Spleen (tissue), 11 donors: ENCODE measurements at regions not wholly inside any gene's neighbourhood (a gene's known extent, or its start where the extent isn't known, plus 50 kb on each side); places are given as distances from the start of the nearest gene placed in this dataset.

Source experiments
- DNase-seq: peaks from one replicate; pipeline ENCODE4 v3.0.0-alpha.2; 2020
- H3K27ac ChIP-seq, 8 donors: fragments of 200-600 bp; sonication (generic) in 7 of 8; 1 replicate in 4 of 8; 2 replicates in 4 of 8; pipeline versions ENCODE4 v1.5.0 to v1.8.0; 2016 to 2021; ENCODE audit warnings: inconsistent platforms in 4 of 8, mild to moderate bottlenecking in 4 of 8, moderate library complexity in 1 of 8
- H3K27me3 ChIP-seq, 7 donors: fragments of 200-600 bp; sonication (generic) in 6 of 7; replicated peaks in 1 of 7; 1 replicate in 4 of 7; 2 replicates in 3 of 7; pipeline versions ENCODE4 v1.5.0 to v1.8.0; 2016 to 2021; ENCODE audit warnings: inconsistent platforms in 3 of 7, mild to moderate bottlenecking in 1 of 7
- H3K36me3 ChIP-seq, 6 donors: fragments of 200-600 bp; sonication (generic) in 5 of 6; 1 replicate in 4 of 6; 2 replicates in 2 of 6; pipeline versions ENCODE4 v1.5.0 to v1.8.0; 2016 to 2021; ENCODE audit warnings: inconsistent platforms in 2 of 6
- H3K4me1 ChIP-seq, 6 donors: fragments of 200-600 bp; sonication (generic) in 5 of 6; 1 replicate in 3 of 6; 2 replicates in 3 of 6; pipeline versions ENCODE4 v1.5.0 to v1.8.0; 2016 to 2021; ENCODE audit warnings: inconsistent platforms in 3 of 6
- H3K4me3 ChIP-seq, 8 donors: fragments of 200-600 bp; sonication (generic) in 7 of 8; 1 replicate in 4 of 8; 2 replicates in 4 of 8; pipeline versions ENCODE4 v1.5.0 to v1.8.0; 2016 to 2021; ENCODE audit warnings: inconsistent platforms in 4 of 8, mild to moderate bottlenecking in 4 of 8, moderate library complexity in 2 of 8
- H3K9me3 ChIP-seq, 8 donors: fragments of 200-600 bp; sonication (generic) in 7 of 8; 1 replicate in 4 of 8; 2 replicates in 4 of 8; pipeline versions ENCODE4 v1.5.0 to v1.8.0; 2016 to 2021; ENCODE audit warnings: inconsistent platforms in 4 of 8
- POLR2A ChIP-seq, 3 donors: fragments of 450-650 bp; IDR thresholded peaks; one replicate each; pipeline ENCODE4 v1.5.1; 2017; ENCODE audit warnings: antibody characterized with exemption in 3 of 3, mild to moderate bottlenecking in 1 of 3
- POLR2AphosphoS5 ChIP-seq, 3 donors: sonication (generic); formaldehyde crosslinking; IDR thresholded peaks; one replicate each; pipeline ENCODE4 v1.5.1; 2017; ENCODE audit warnings: antibody characterized with exemption in 3 of 3
- WGBS, 5 donors: extraction: QIAGEN DNeasy Blood & Tissue Kit in 3 of 5; methylation state at CpG; one replicate each; pipeline versions ENCODE4 v1.1.5 to v1.1.7; 2013 to 2018; 5-methylcytosine and 5-hydroxymethylcytosine counted together
- intact Hi-C: fragments of 100-400 bp; cut with DNase I; formaldehyde crosslinking; loops from one replicate; pipeline ENCODE4 v1.15.0; 2023; ENCODE audit warnings: low total_unique reads
- TF ChIP-seq, protein P1 (sequence below), 11 experiments: fragments of 200-600 bp in 7 of 11; fragments of 450-650 bp in 4 of 11; sonication (generic) in 4 of 11; IDR thresholded peaks in 8 of 11; conservative IDR thresholded peaks in 3 of 11; 1 replicate in 7 of 11; 2 replicates in 4 of 11; pipeline versions ENCODE4 v1.4.0 to v1.8.0; 2016 to 2021; ENCODE audit warnings: antibody characterized with exemption in 11 of 11, inconsistent platforms in 4 of 11, mild to moderate bottlenecking in 1 of 11
- donor health status: healthy with polysubstance abuse.
- donor health status: DM: no; HTN: no; CAD: no; lungs with moderate emphysema.
- donor health status: DM: no; HTN: no; CAD: no.
- donor health status: Bipolar disorder and iron deficiency.
- donor health status: healthy.
- donor health status: DM: no; HTN: no; CAD: no.
- donor health status: DM: yes; HTN: yes; CAD: no.

- no peaks in the 10 kb centered on the region for H3K4me1 ChIP-seq
- 87 to 94% (median 91%) methylated on average over 9 of the region's 9 CpGs for WGBS, 5 donors
- TF ChIP-seq POLR2AphosphoS5 (IDR thresholded peaks at IDR 0.05) (no peak), POLR2A (IDR thresholded peaks at IDR 0.05) (no peak)
- TF ChIP-seq, protein P1, sequence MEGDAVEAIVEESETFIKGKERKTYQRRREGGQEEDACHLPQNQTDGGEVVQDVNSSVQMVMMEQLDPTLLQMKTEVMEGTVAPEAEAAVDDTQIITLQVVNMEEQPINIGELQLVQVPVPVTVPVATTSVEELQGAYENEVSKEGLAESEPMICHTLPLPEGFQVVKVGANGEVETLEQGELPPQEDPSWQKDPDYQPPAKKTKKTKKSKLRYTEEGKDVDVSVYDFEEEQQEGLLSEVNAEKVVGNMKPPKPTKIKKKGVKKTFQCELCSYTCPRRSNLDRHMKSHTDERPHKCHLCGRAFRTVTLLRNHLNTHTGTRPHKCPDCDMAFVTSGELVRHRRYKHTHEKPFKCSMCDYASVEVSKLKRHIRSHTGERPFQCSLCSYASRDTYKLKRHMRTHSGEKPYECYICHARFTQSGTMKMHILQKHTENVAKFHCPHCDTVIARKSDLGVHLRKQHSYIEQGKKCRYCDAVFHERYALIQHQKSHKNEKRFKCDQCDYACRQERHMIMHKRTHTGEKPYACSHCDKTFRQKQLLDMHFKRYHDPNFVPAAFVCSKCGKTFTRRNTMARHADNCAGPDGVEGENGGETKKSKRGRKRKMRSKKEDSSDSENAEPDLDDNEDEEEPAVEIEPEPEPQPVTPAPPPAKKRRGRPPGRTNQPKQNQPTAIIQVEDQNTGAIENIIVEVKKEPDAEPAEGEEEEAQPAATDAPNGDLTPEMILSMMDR (IDR thresholded peaks at IDR 0.05 in 8 of 11, conservative IDR thresholded peaks at IDR 0.05 in 3 of 11), result no peak
- peaks cover 0 to 5% (median 0%) of the 10 kb centered on the region in 7 donors for H3K27me3 ChIP-seq
- no peaks in the 10 kb centered on the region for H3K36me3 ChIP-seq
- intact Hi-C loops, result no loop called here
- H3K4me3 ChIP-seq, result no peak overlapping the region
- no peaks in the 10 kb centered on the region for H3K9me3 ChIP-seq
- no peak for DNase-seq
- H3K27ac ChIP-seq, result no peak overlapping the region
Observed at GRCh38 chr11:92397221-92397755, 172.7 kb downstream of the FAT3 start.

- peaks cover 0 to 6% (median 0%) of the 10 kb centered on the region in 8 donors for H3K9me3 ChIP-seq
- no peak overlapping the region for H3K27ac ChIP-seq
- no peaks in the 10 kb centered on the region for H3K4me1 ChIP-seq
- H3K4me3 ChIP-seq, result no peak overlapping the region
- intact Hi-C loops, result no loop called here
- peaks cover 0 to 5% (median 0%) of the 10 kb centered on the region in 7 donors for H3K27me3 ChIP-seq
- no peaks in the 10 kb centered on the region for H3K36me3 ChIP-seq
- WGBS, 5 donors, result 77 to 87% (median 79%) methylated on average over 3 of the region's 3 CpGs
- no peak for TF ChIP-seq POLR2AphosphoS5 (IDR thresholded peaks at IDR 0.05)
- TF ChIP-seq, protein P1 (IDR thresholded peaks at IDR 0.05 in 8 of 11, conservative IDR thresholded peaks at IDR 0.05 in 3 of 11), result no peak
- TF ChIP-seq POLR2A (IDR thresholded peaks at IDR 0.05), result no peak
- DNase-seq, result no peak
Observed at GRCh38 chr11:92399705-92400104, 175.1 kb downstream of the FAT3 start.

DNA sequence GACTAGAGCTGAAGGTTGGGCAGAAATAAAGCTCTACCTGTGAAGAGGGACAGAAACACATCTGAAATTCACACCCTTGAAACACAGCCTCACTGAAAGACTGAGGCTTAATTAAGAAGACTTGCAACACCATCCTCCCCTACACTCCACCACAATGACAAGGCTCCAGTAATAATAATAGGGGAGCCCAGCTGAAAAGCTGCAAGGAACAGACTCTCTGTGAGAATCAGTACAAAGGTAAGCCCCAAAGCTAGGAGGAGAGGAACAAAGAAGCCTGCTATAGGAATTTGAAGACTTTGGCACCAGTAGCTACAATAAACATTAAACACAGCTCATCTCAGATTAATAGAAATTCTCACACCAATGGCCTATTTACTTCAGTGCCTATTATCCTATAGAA is 176.9 kb downstream of the FAT3 start:
- Histone ChIP-seq H3K4me3 (no peak overlapping the region), H3K27ac (no peak overlapping the region), H3K4me1 (no peaks in the 10 kb centered on the region), H3K27me3 (peaks cover 0 to 5% (median 0%) of the 10 kb centered on the region in 7 donors), H3K9me3 (peaks cover 0 to 9% (median 0%) of the 10 kb centered on the region in 8 donors), H3K36me3 (no peaks in the 10 kb centered on the region)
- TF ChIP-seq, protein P1 (IDR thresholded peaks at IDR 0.05 in 8 of 11, conservative IDR thresholded peaks at IDR 0.05 in 3 of 11), result no peak
- TF ChIP-seq POLR2A (IDR thresholded peaks at IDR 0.05) (no peak), POLR2AphosphoS5 (IDR thresholded peaks at IDR 0.05) (no peak)
- intact Hi-C loops, result no loop called here
- no peak for DNase-seq

DNA sequence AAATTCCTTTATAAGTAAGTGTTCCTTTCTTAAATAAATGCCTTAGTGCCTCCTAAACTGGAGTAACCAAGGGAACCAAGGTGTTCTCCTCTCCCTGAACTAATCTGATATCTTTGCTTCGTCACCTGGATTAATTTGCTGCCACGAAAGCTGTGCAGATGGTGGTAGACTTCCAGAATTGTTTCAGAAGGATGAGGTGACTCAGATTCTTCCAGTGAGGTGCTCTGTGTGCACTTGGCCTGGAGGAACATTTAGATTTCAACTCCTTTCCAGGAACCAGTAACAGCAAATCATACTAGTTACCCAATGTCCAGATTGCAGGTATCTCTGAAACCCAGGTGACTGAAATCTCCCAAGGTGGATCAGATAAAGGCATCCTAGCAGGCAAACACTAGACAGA is 181.9 kb downstream of the FAT3 start:
- WGBS, 5 donors, result 60 to 76% (median 69%) methylated on average over 2 of the region's 2 CpGs
- H3K27ac ChIP-seq, result no peak overlapping the region
- TF ChIP-seq, protein P1 (IDR thresholded peaks at IDR 0.05 in 8 of 11, conservative IDR thresholded peaks at IDR 0.05 in 3 of 11), result no peak
- no peak for TF ChIP-seq POLR2A (IDR thresholded peaks at IDR 0.05)
- TF ChIP-seq POLR2AphosphoS5 (IDR thresholded peaks at IDR 0.05), result no peak
- DNase-seq, result no peak
- no peaks in the 10 kb centered on the region for H3K27me3 ChIP-seq
- peaks cover 0 to 9% (median 0%) of the 10 kb centered on the region in 8 donors for H3K9me3 ChIP-seq
- intact Hi-C loops, result no loop called here
- H3K4me1 ChIP-seq, result no peaks in the 10 kb centered on the region
- no peak overlapping the region for H3K4me3 ChIP-seq
- H3K36me3 ChIP-seq, result no peaks in the 10 kb centered on the region
